DND-41 (cell line): ENCODE measurements at regions not wholly inside any gene's neighbourhood (a gene's known extent, or its start where the extent isn't known, plus 50 kb on each side); places are given as distances from the start of the nearest gene placed in this dataset.

Experiments
- ATAC-seq: fragments of 200-7000 bp; cut with Tn5 transposase; 3 replicates; pipeline ENCODE4 v1.9.1; 2021; ENCODE audit warnings: low read depth; ENCODE audit not compliant: insufficient read depth
- DNase-seq: peaks from one replicate; pipeline ENCODE4 v3.0.0-alpha.2; 2020
- H2AFZ ChIP-seq: 2 replicates; pipeline ENCODE4 v1.6.0; 2012; ENCODE audit warnings: low read depth, low read length
- H3K27ac ChIP-seq: 2 replicates; pipeline ENCODE4 v1.5.1; 2012; ENCODE audit warnings: low read length, inconsistent platforms
- H3K27me3 ChIP-seq: fragments of 200-600 bp; sonication (generic); 2 replicates; pipeline ENCODE4 v1.6.0; 2012; ENCODE audit warnings: low read length, mild to moderate bottlenecking, inconsistent platforms; ENCODE audit not compliant: insufficient read depth, poor library complexity
- H3K36me3 ChIP-seq: 2 replicates; pipeline ENCODE4 v1.5.1; 2012; ENCODE audit warnings: low read length, inconsistent platforms; ENCODE audit not compliant: insufficient read depth
- H3K4me1 ChIP-seq: 2 replicates; pipeline ENCODE4 v1.5.1; 2012; ENCODE audit warnings: mild to moderate bottlenecking, low read length; ENCODE audit not compliant: insufficient read depth
- H3K4me2 ChIP-seq: 2 replicates; pipeline ENCODE4 v1.6.0; 2012; ENCODE audit warnings: mild to moderate bottlenecking, moderate library complexity, low read length, inconsistent platforms; ENCODE audit not compliant: insufficient read depth
- H3K4me3 ChIP-seq, 2 experiments: fragments of 200-600 bp in 1 of 2; shearing (Covaris generic) in 1 of 2; 2 replicates each; pipeline ENCODE4 v1.5.1; 2012 to 2016; ENCODE audit warnings: inconsistent platforms in 2 of 2, low read length in 2 of 2, mild to moderate bottlenecking in 2 of 2, low read depth in 1 of 2, moderate library complexity in 1 of 2
- H3K79me2 ChIP-seq: 2 replicates; pipeline ENCODE4 v1.6.0; 2012; ENCODE audit warnings: low read length, inconsistent platforms; ENCODE audit not compliant: insufficient read depth
- H3K9ac ChIP-seq: 2 replicates; pipeline ENCODE4 v1.6.0; 2012; ENCODE audit warnings: low read depth, mild to moderate bottlenecking, inconsistent platforms, low read length, moderate library complexity
- H3K9me3 ChIP-seq: 2 replicates; pipeline ENCODE4 v1.5.1; 2012; ENCODE audit warnings: low read length, moderate library complexity, mild to moderate bottlenecking, inconsistent platforms; ENCODE audit not compliant: insufficient read depth, severe bottlenecking
- H4K20me1 ChIP-seq: 2 replicates; pipeline ENCODE4 v1.6.0; 2012; ENCODE audit warnings: low read length; ENCODE audit not compliant: insufficient read depth
- CTCF ChIP-seq: IDR thresholded peaks from 2 replicates; pipeline ENCODE4 v1.5.1; 2012; ENCODE audit warnings: borderline replicate concordance, low read length, moderate library complexity, mild to moderate bottlenecking; ENCODE audit not compliant: poor library complexity, severe bottlenecking; ENCODE audit errors: extremely low read depth
- EZH2 ChIP-seq: IDR thresholded peaks from 3 replicates; pipeline ENCODE4 v1.6.1; 2012; ENCODE audit warnings: borderline replicate concordance, low read depth, mild to moderate bottlenecking, moderate library complexity, low read length, inconsistent platforms; ENCODE audit not compliant: severe bottlenecking

- no peak for ATAC-seq
Observed at GRCh38 chr4:167713756-167714155, 378.6 kb upstream of the ANXA10 start.

GRCh38 chr4:167715176-167715575 is 377.2 kb upstream of the ANXA10 start:
- Histone ChIP-seq H3K9me3 (no peaks in the 10 kb centered on the region), H3K27me3 (no peaks in the 10 kb centered on the region), H3K27ac (no peak overlapping the region), H3K4me1 (no peaks in the 10 kb centered on the region), H3K36me3 (no peaks in the 10 kb centered on the region), H3K4me2 (no peak overlapping the region), H3K9ac (no peak overlapping the region), H2AFZ (no peak overlapping the region), H4K20me1 (no peaks in the 10 kb centered on the region), H3K79me2 (no peaks in the 10 kb centered on the region), H3K4me3 (no peak overlapping the region)
- TF ChIP-seq EZH2: no peak
- TF ChIP-seq CTCF: no peak
- DNase-seq: no peak
- ATAC-seq: no peak

More at GRCh38 chr4:167713756-167714155, 378.6 kb upstream of the ANXA10 start:
- H4K20me1 ChIP-seq: no peaks in the 10 kb centered on the region
- no peaks in the 10 kb centered on the region for H3K79me2 ChIP-seq
- no peak overlapping the region for H3K4me3 ChIP-seq
- TF ChIP-seq CTCF (no peak), EZH2 (no peak)
- no peaks in the 10 kb centered on the region for H3K27me3 ChIP-seq
- no peak overlapping the region for H2AFZ ChIP-seq
- no peak overlapping the region for H3K4me2 ChIP-seq
- DNase-seq: no peak
- H3K27ac ChIP-seq: no peak overlapping the region
- no peaks in the 10 kb centered on the region for H3K4me1 ChIP-seq
- H3K36me3 ChIP-seq: no peaks in the 10 kb centered on the region
- H3K9me3 ChIP-seq: no peaks in the 10 kb centered on the region
- no peak overlapping the region for H3K9ac ChIP-seq

- no peaks in the 10 kb centered on the region for H3K27me3 ChIP-seq
- no peaks in the 10 kb centered on the region for H3K79me2 ChIP-seq
- H3K9ac ChIP-seq: no peak overlapping the region
- H3K36me3 ChIP-seq: no peaks in the 10 kb centered on the region
- H3K4me2 ChIP-seq: no peak overlapping the region
- ATAC-seq (no peak), DNase-seq (no peak)
- no peak overlapping the region for H2AFZ ChIP-seq
- no peaks in the 10 kb centered on the region for H4K20me1 ChIP-seq
- no peaks in the 10 kb centered on the region for H3K9me3 ChIP-seq
- no peak overlapping the region for H3K27ac ChIP-seq
- TF ChIP-seq EZH2 (no peak), CTCF (no peak)
- no peak overlapping the region for H3K4me3 ChIP-seq
- no peaks in the 10 kb centered on the region for H3K4me1 ChIP-seq
Observed at GRCh38 chr4:167717495-167717894, 374.8 kb upstream of the ANXA10 start.
